ENCODE measurements at regions not wholly inside any gene's neighbourhood (a gene's known extent, or its start where the extent isn't known, plus 50 kb on each side); places are given as distances from the start of the nearest gene placed in this dataset.

DNA sequence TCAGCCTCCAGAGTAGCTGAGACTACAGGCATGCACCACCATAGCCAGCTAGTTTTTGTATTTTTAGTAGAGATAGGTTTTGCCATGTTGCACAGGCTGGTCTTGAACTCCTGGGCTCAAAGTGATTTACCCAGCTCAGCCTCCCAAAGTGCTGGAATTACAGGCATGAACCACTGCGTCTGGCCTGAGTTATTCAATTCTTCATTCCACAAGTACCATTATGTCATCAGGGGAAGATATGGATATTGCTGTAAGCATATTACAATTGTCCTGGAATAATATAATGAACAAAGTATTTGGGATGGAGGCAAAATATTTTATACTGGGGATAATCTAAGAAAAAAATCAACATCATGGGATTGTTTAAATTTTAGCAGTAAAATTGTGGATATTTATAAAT is 646.0 kb upstream of the SLITRK6 start:
- POLR2A ChIA-PET (ENCODE audit: low non-redundant PET), result no interaction called here
- no peak for DNase-seq (ENCODE audit: low spot score)
- H3K27ac ChIP-seq, result no peak overlapping the region
- TF ChIP-seq, protein P1, sequence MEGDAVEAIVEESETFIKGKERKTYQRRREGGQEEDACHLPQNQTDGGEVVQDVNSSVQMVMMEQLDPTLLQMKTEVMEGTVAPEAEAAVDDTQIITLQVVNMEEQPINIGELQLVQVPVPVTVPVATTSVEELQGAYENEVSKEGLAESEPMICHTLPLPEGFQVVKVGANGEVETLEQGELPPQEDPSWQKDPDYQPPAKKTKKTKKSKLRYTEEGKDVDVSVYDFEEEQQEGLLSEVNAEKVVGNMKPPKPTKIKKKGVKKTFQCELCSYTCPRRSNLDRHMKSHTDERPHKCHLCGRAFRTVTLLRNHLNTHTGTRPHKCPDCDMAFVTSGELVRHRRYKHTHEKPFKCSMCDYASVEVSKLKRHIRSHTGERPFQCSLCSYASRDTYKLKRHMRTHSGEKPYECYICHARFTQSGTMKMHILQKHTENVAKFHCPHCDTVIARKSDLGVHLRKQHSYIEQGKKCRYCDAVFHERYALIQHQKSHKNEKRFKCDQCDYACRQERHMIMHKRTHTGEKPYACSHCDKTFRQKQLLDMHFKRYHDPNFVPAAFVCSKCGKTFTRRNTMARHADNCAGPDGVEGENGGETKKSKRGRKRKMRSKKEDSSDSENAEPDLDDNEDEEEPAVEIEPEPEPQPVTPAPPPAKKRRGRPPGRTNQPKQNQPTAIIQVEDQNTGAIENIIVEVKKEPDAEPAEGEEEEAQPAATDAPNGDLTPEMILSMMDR (conservative IDR thresholded peaks at IDR 0.05; ENCODE audit: low read depth), result no peak
- CTCF ChIA-PET, result no interaction called here

DNA sequence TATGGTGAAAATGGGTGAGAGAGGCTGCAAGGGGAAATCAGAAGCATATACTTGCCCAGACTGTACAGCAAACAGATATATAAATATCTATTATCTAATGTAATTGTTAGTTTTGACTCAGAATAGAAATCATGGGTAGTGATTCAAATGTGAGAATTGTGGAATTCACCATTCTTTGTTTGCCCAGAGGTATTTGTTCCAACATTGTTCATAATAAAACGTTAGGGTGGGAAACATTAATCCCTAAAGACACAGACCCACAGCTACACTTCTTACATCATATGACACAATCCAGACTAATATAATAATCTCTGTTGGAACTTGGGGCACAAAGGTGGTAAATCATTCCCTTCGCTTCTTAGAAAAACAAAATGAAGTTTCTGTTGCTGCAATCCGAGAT is 646.5 kb upstream of the SLITRK6 start:
- CTCF ChIA-PET, result interaction anchor here (1.0 kb wide), 1 partner anchor 425 kb away, joined by 3 read pairs; no protein-coding TSS in a partner anchor
- TF ChIP-seq, protein P1 (conservative IDR thresholded peaks at IDR 0.05; ENCODE audit: low read depth), result no peak
- DNase-seq (ENCODE audit: low spot score), result no peak
- POLR2A ChIA-PET (ENCODE audit: low non-redundant PET), result no interaction called here
- no peak overlapping the region for H3K27ac ChIP-seq

DNA sequence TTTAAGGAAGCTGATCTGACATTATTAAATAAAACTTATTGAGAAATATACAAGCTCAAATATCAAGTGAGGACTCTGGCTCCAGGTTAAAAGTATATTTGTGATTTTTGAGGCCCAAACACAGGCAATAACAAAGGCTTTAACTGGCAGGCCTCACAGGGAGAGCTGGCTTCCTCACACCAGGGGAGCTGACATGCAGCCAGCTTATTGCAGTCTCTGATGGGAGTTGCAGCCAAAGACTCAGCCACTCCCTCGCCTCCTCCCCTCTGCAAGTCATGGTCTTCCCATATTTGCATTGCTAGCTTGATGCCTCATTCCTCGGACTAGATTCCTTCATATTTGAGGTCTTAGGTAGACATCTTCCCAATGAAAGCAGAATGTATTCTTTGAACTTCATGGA is 647.1 kb upstream of the SLITRK6 start:
- CTCF ChIA-PET, result interaction anchor here (1.0 kb wide), 1 partner anchor 425 kb away, joined by 3 read pairs; no protein-coding TSS in a partner anchor
- POLR2A ChIA-PET (ENCODE audit: low non-redundant PET), result no interaction called here
- TF ChIP-seq, protein P1 (conservative IDR thresholded peaks at IDR 0.05; ENCODE audit: low read depth), result no peak
- no peak overlapping the region for H3K27ac ChIP-seq
- no peak for DNase-seq (ENCODE audit: low spot score)

DNA sequence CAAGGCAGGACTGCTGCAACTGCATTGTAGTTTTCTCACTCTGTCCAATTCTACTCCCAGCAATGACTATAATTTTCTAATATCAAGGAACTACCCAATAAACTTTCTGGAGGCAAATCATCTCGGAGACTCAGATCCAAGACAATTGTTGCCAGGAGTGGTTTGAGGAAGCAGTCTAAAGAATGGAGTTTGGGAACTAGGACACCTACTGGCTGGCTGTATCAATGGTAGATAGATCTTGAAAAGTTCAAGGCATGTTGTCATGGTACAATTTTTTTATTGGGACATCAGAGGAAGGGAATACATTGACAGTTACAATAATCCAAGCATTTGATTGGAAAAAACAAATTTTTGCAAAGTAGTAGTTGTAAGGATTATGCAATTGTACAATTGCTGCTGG is 648.3 kb upstream of the SLITRK6 start:
- TF ChIP-seq, protein P1 (conservative IDR thresholded peaks at IDR 0.05; ENCODE audit: low read depth), result no peak
- no peak overlapping the region for H3K27ac ChIP-seq
- no peak for DNase-seq (ENCODE audit: low spot score)
- ChIA-PET POLR2A (ENCODE audit: low non-redundant PET) (no interaction called here), CTCF (no interaction called here)

- CTCF ChIA-PET, result interaction anchor here (0.8 kb wide), 1 partner anchor 1862 kb away, joined by 3 read pairs; no protein-coding TSS in a partner anchor
These were observed 662.8 kb upstream of the SLITRK6 start for GRCh38 chr13:86462011-86462410.

DNA sequence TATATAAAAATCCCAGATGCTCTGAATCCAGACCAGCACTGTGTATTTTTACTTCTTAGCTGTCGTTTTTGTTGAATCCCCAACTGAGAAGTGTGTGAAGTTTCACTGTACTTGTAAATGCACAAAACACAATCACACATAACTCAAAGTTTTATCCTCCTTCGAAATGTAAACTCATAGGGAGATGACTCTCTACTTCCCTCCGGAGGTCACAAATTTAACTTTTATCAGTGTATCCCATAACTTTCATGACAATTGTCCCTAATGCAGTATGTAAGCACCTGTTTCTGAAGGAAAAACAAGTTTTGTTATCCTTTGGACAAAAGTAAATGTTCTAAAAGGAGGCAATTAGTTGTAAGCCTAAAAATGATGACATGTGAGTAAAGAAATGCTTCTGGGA is 665.0 kb upstream of the SLITRK6 start:
- ChIA-PET POLR2A (ENCODE audit: low non-redundant PET) (no interaction called here), CTCF (no interaction called here)
- TF ChIP-seq, protein P1 (conservative IDR thresholded peaks at IDR 0.05; ENCODE audit: low read depth), result no peak
- H3K27ac ChIP-seq, result no peak overlapping the region
- peak; percentile 2 for DNase-seq (ENCODE audit: low spot score)

More at GRCh38 chr13:86462011-86462410, 662.8 kb upstream of the SLITRK6 start:
- H3K27ac ChIP-seq, result no peak overlapping the region
- TF ChIP-seq, protein P1 (conservative IDR thresholded peaks at IDR 0.05; ENCODE audit: low read depth), result no peak
- POLR2A ChIA-PET (ENCODE audit: low non-redundant PET), result no interaction called here
- no peak for DNase-seq (ENCODE audit: low spot score)

- POLR2A ChIA-PET (ENCODE audit: low non-redundant PET), result no interaction called here
- TF ChIP-seq, protein P1 (conservative IDR thresholded peaks at IDR 0.05; ENCODE audit: low read depth), result no peak
- no peak overlapping the region for H3K27ac ChIP-seq
- no peak for DNase-seq (ENCODE audit: low spot score)
- CTCF ChIA-PET, result no interaction called here
These were observed 675.8 kb upstream of the SLITRK6 start for GRCh38 chr13:86474971-86475370.
